H1 (cell line): ENCODE measurements at regions not wholly inside any gene's neighbourhood (a gene's known extent, or its start where the extent isn't known, plus 50 kb on each side); places are given as distances from the start of the nearest gene placed in this dataset.

Experiments used
- CTCF ChIA-PET: fragments of 300-600 bp; sonication (Branson Sonifier 250); formaldehyde crosslinking; loops from one replicate; lab custom pipeline; 2021; ENCODE audit not compliant: partially characterized antibody; lab: Charles Lee
- POLR2A ChIA-PET: fragments of 300-600 bp; sonication (Branson Sonifier 250); formaldehyde crosslinking; loops from one replicate; lab custom pipeline; 2021; ENCODE audit warnings: inconsistent platforms; ENCODE audit not compliant: partially characterized antibody; lab: Charles Lee
- DNase-seq, 2 experiments: peaks; one replicate each; pipeline versions ENCODE4 v3.0.0 to v3.0.0-alpha.2; 2010 to 2022; ENCODE audit warnings: low spot score in 2 of 2, low read depth in 1 of 2, mixed read lengths in 1 of 2
- FAIRE-seq: peaks from 2 replicates; lab custom pipeline; 2011; peaks lifted over from hg19 to GRCh38; lab: Jason Lieb, UNC
- H2AFZ ChIP-seq: 2 replicates; pipeline ENCODE4 v1.8.1; 2012; ENCODE audit warnings: low read length, inconsistent platforms
- H2AK5ac ChIP-seq: 2 replicates; pipeline ENCODE4 v1.6.1; 2013; ENCODE audit warnings: low read depth, low read length
- H2BK120ac ChIP-seq: replicated peaks from 2 replicates; pipeline ENCODE3; 2013; ENCODE audit warnings: low read depth, low read length, inconsistent platforms
- H2BK12ac ChIP-seq: 2 replicates; pipeline ENCODE4 v1.6.1; 2013; ENCODE audit warnings: low read depth, low read length
- H2BK15ac ChIP-seq: 2 replicates; pipeline ENCODE4 v1.6.1; 2013; ENCODE audit warnings: low read length
- H2BK20ac ChIP-seq: 2 replicates; pipeline ENCODE4 v1.6.1; 2013; ENCODE audit warnings: low read length
- H2BK5ac ChIP-seq: 2 replicates; pipeline ENCODE4 v1.6.1; 2013; ENCODE audit warnings: low read depth, low read length
- H3K14ac ChIP-seq: 2 replicates; pipeline ENCODE4 v1.6.1; 2013; ENCODE audit warnings: inconsistent platforms; ENCODE audit not compliant: insufficient read length
- H3K18ac ChIP-seq: 2 replicates; pipeline ENCODE4 v1.6.1; 2013; ENCODE audit warnings: low read length; ENCODE audit errors: extremely low read depth
- H3K23ac ChIP-seq: 2 replicates; pipeline ENCODE4 v1.6.1; 2013; ENCODE audit warnings: inconsistent platforms; ENCODE audit not compliant: insufficient read length
- H3K23me2 ChIP-seq: 2 replicates; pipeline ENCODE4 v1.6.1; 2013; ENCODE audit warnings: low read depth, low read length
- H3K27ac ChIP-seq: 2 replicates; pipeline ENCODE4 v1.6.1; 2011; ENCODE audit warnings: low read depth, low read length, inconsistent platforms
- H3K27me3 ChIP-seq, 4 experiments: replicated peaks in 1 of 4; 1 replicate in 1 of 4; 2 replicates in 3 of 4; pipeline versions ENCODE4 v1.6.1 to v1.8.1; 2011 to 2013; ENCODE audit warnings: low read length in 3 of 4, mild to moderate bottlenecking in 3 of 4, inconsistent platforms in 2 of 4, mixed read lengths in 2 of 4, moderate library complexity in 1 of 4; ENCODE audit not compliant: control insufficient read depth in 3 of 4, insufficient read depth in 3 of 4; ENCODE audit errors: extremely low read depth in 1 of 4
- H3K36me3 ChIP-seq, 4 experiments: 2 replicates each; pipeline versions ENCODE4 v1.6.1 to v1.8.1; 2011 to 2013; ENCODE audit warnings: mild to moderate bottlenecking in 4 of 4, low read length in 3 of 4, moderate library complexity in 2 of 4, control low read depth in 1 of 4, inconsistent platforms in 1 of 4; ENCODE audit not compliant: insufficient read depth in 4 of 4, control insufficient read depth in 2 of 4
- H3K4ac ChIP-seq: replicated peaks from 2 replicates; pipeline ENCODE3; 2013; ENCODE audit warnings: low read length, low read depth, mixed read lengths, inconsistent platforms; ENCODE audit not compliant: insufficient read length
- H3K4me1 ChIP-seq, 4 experiments: replicated peaks in 1 of 4; 1 replicate in 1 of 4; 2 replicates in 3 of 4; pipeline versions ENCODE4 v1.6.1 to v1.8.1; 2011 to 2013; ENCODE audit warnings: low read length in 3 of 4, inconsistent platforms in 2 of 4, mixed read lengths in 1 of 4; ENCODE audit not compliant: insufficient read depth in 4 of 4, control insufficient read depth in 3 of 4
- H3K4me2 ChIP-seq, 2 experiments: 2 replicates each; pipeline versions ENCODE4 v1.6.1 to v1.8.1; 2011 to 2013; ENCODE audit warnings: low read depth in 2 of 2, low read length in 2 of 2, control low read depth in 1 of 2, inconsistent platforms in 1 of 2, mild to moderate bottlenecking in 1 of 2; ENCODE audit not compliant: insufficient read depth in 1 of 2
- H3K4me3 ChIP-seq, 4 experiments: fragments of 200-600, 300-600 bp in 1 of 4; sonication (generic), shearing (Covaris generic), sonication (Bioruptor Twin) in 1 of 4; 2 replicates each; pipeline versions ENCODE4 v1.5.1 to v1.8.1; 2011 to 2016; ENCODE audit warnings: low read length in 4 of 4, low read depth in 3 of 4, control low read depth in 2 of 4, inconsistent platforms in 2 of 4, mild to moderate bottlenecking in 2 of 4, mixed read lengths in 1 of 4, moderate library complexity in 1 of 4; ENCODE audit not compliant: insufficient read depth in 2 of 4; ENCODE audit errors: extremely low read depth in 1 of 4
- H3K56ac ChIP-seq: replicated peaks from 2 replicates; pipeline ENCODE3; 2013; ENCODE audit warnings: low read depth, mild to moderate bottlenecking, mixed read lengths, low read length, inconsistent platforms; ENCODE audit not compliant: insufficient read length
- H3K79me1 ChIP-seq: 2 replicates; pipeline ENCODE4 v1.6.1; 2013; ENCODE audit warnings: low read depth, low read length, control low read depth
- H3K79me2 ChIP-seq, 2 experiments: 2 replicates each; pipeline versions ENCODE4 v1.6.1 to v1.8.1; 2012 to 2013; ENCODE audit warnings: low read length in 2 of 2, mild to moderate bottlenecking in 2 of 2, inconsistent platforms in 1 of 2; ENCODE audit not compliant: insufficient read depth in 2 of 2, control insufficient read depth in 1 of 2
- H3K9ac ChIP-seq, 4 experiments: replicated peaks in 1 of 4; 1 replicate in 1 of 4; 2 replicates in 3 of 4; pipeline versions ENCODE4 v1.6.1 to v1.8.1; 2011 to 2013; ENCODE audit warnings: low read depth in 3 of 4, low read length in 3 of 4, control low read depth in 2 of 4, mild to moderate bottlenecking in 2 of 4, moderate library complexity in 2 of 4, inconsistent platforms in 1 of 4; ENCODE audit errors: extremely low read depth in 1 of 4
- H3K9me3 ChIP-seq, 2 experiments: 2 replicates each; pipeline versions ENCODE4 v1.6.1 to v1.8.1; 2012 to 2013; ENCODE audit warnings: mild to moderate bottlenecking in 2 of 2, moderate library complexity in 2 of 2, control low read depth in 1 of 2, inconsistent platforms in 1 of 2, low read depth in 1 of 2, low read length in 1 of 2, mixed read lengths in 1 of 2; ENCODE audit not compliant: insufficient read depth in 2 of 2
- H4K20me1 ChIP-seq, 2 experiments: replicated peaks in 1 of 2; 2 replicates each; pipeline versions ENCODE3 to v1.8.1; 2011 to 2013; ENCODE audit warnings: inconsistent platforms in 2 of 2, low read length in 2 of 2, mild to moderate bottlenecking in 1 of 2; ENCODE audit not compliant: insufficient read depth in 2 of 2, control insufficient read depth in 1 of 2
- H4K5ac ChIP-seq: 2 replicates; pipeline ENCODE4 v1.6.1; 2013; ENCODE audit warnings: low read length, low read depth, mixed read lengths, inconsistent platforms; ENCODE audit not compliant: insufficient read length
- H4K8ac ChIP-seq: 2 replicates; pipeline ENCODE4 v1.8.0; 2013; ENCODE audit warnings: mild to moderate bottlenecking, moderate library complexity, low read length, inconsistent platforms; ENCODE audit not compliant: insufficient read depth; ENCODE audit errors: extremely low read depth
- H4K91ac ChIP-seq: replicated peaks from 2 replicates; pipeline ENCODE3; 2013; ENCODE audit warnings: low read length, mixed read lengths, inconsistent platforms; ENCODE audit not compliant: insufficient read length
- ASH2L ChIP-seq: fragments of 200-600, 300-600 bp; sonication (generic); IDR thresholded peaks from one replicate; pipeline ENCODE4 v1.7.1; 2017; ENCODE audit warnings: low read length
- GTF2F1 ChIP-seq: IDR thresholded peaks from 2 replicates; pipeline ENCODE4 v1.6.1; 2012; ENCODE audit warnings: low read depth, low read length, improper control_type of control experiment, borderline replicate concordance
- JUN ChIP-seq: IDR thresholded peaks from 2 replicates; pipeline ENCODE4 v1.6.1; 2011; ENCODE audit warnings: low read depth, mild to moderate bottlenecking, improper control_type of control experiment, low read length
- WGBS, 2 experiments: shearing (Covaris generic) in 1 of 2; methylation state at CpG; one replicate each; pipeline versions ENCODE4 v1.1.6 to v1.1.7; 2013 to 2015; ENCODE audit warnings: low lambda C conversion rate in 2 of 2, mixed read lengths in 2 of 2, inconsistent platforms in 1 of 2, low coverage in 1 of 2, missing lambda C conversion rate in 1 of 2; ENCODE audit not compliant: insufficient replicate concordance in 2 of 2, insufficient coverage in 1 of 2, insufficient read length in 1 of 2; ENCODE audit errors: extremely low coverage in 1 of 2, missing lambda C conversion rate in 1 of 2; 5-methylcytosine and 5-hydroxymethylcytosine counted together

DNA sequence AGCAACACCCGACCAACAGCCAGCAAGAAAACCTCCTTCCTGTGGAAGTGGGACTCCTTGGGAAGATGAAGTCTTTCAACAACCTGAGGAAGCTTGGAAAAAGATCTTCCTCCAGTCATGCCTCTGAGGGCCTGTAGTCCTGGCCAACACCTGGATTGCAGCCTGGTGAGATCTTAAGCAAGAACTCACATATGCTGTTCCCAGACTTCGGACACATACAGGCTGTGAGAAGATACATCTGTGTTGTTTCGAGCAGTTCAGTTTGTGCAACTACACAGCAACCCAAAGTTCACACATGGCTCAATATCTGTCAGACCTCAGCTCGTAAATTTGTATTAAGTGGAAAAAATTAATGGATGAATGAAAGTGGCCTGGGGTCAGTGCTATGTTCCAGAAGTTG, 65.1 kb upstream of the UBAC2 start:
- no peak overlapping the region for H4K91ac ChIP-seq
- no peaks in the 10 kb centered on the region for H3K79me1 ChIP-seq
- H3K4me3 ChIP-seq: no peak overlapping the region
- H3K27me3 ChIP-seq: no peaks in the 10 kb centered on the region
- H3K14ac ChIP-seq: no peak overlapping the region
- peaks cover 0 to 3% (median 0%) of the 10 kb centered on the region in 4 experiments; a peak in 1 of 8 replicates for H3K36me3 ChIP-seq
- H3K9me3 ChIP-seq: no peaks in the 10 kb centered on the region; a peak in 1 of 4 replicates
- no peak overlapping the region for H2BK5ac ChIP-seq
- no peak overlapping the region for H2BK12ac ChIP-seq
- H3K18ac ChIP-seq: no peak overlapping the region
- H3K79me2 ChIP-seq: no peaks in the 10 kb centered on the region
- no peak overlapping the region for H2AK5ac ChIP-seq
- no peak overlapping the region for H3K27ac ChIP-seq
- no peak overlapping the region for H2BK20ac ChIP-seq
- no peaks in the 10 kb centered on the region for H4K20me1 ChIP-seq
- H3K23ac ChIP-seq: no peak overlapping the region
- no peak overlapping the region for H3K4ac ChIP-seq
- no peak overlapping the region for H3K9ac ChIP-seq
- no peak overlapping the region for H3K4me2 ChIP-seq
- no peak overlapping the region for H4K5ac ChIP-seq
- no peak overlapping the region for H3K56ac ChIP-seq
- no peak overlapping the region for H2AFZ ChIP-seq
- FAIRE-seq (no peak), DNase-seq (no peak)
- H4K8ac ChIP-seq: no peak overlapping the region
- peaks cover 0 to 2% (median 1%) of the 10 kb centered on the region in 4 experiments; a peak in 3 of 7 replicates for H3K4me1 ChIP-seq
- TF ChIP-seq ASH2L: no peak
- no peak for TF ChIP-seq JUN
- TF ChIP-seq GTF2F1: no peak
- H2BK120ac ChIP-seq: no peak overlapping the region
- ChIA-PET CTCF (interaction anchor here (0.6 to 1.3 kb wide), 3 partner anchors 13 to 41 kb away, joined by 3 to 5 read pairs (median 3); no protein-coding TSS in a partner anchor), POLR2A (no interaction called here)
- H2BK15ac ChIP-seq: no peak overlapping the region
- no peaks in the 10 kb centered on the region for H3K23me2 ChIP-seq
- WGBS, 2 experiments: 91% methylated on average over 4 of the region's 4 CpGs; no CpG with 5 or more reads in 1 of the 2 experiments
